Sigmoid colon (tissue), 3 donors: ENCODE measurements at regions not wholly inside any gene's neighbourhood (a gene's known extent, or its start where the extent isn't known, plus 50 kb on each side); places are given as distances from the start of the nearest gene placed in this dataset.

Source experiments
- CTCF ChIP-seq, 4 experiments: fragments of 450-650 bp in 3 of 4; fragments of 200-600 bp in 1 of 4; IDR thresholded peaks; one replicate each; pipeline ENCODE4 v1.5.1; 2016 to 2019; ENCODE audit warnings: antibody characterized with exemption in 4 of 4, mild to moderate bottlenecking in 3 of 4, moderate library complexity in 2 of 4
- POLR2A ChIP-seq, 2 donors: fragments of 450-650 bp; IDR thresholded peaks; one replicate each; pipeline ENCODE4 v1.6.1; 2016; ENCODE audit warnings: antibody characterized with exemption in 2 of 2, mild to moderate bottlenecking in 2 of 2, moderate library complexity in 2 of 2

- TF ChIP-seq CTCF (IDR thresholded peaks at IDR 0.05): no peak
- TF ChIP-seq POLR2A (IDR thresholded peaks at IDR 0.05): no peak
Measured at GRCh38 chr1:22383526-22384294, 67.9 kb upstream of the ZBTB40 start.
